ENCODE measurements at regions not wholly inside any gene's neighbourhood (a gene's known extent, or its start where the extent isn't known, plus 50 kb on each side); places are given as distances from the start of the nearest gene placed in this dataset.

- Mint-ChIP-seq H3K4me1 (ENCODE audit: low read depth) (peaks cover 23% of the 10 kb centered on the region), H3K9me3 (ENCODE audit: low read depth) (peaks cover 5% of the 10 kb centered on the region), H3K36me3 (ENCODE audit: insufficient read depth) (no peaks in the 10 kb centered on the region), H3K27ac (peak overlapping the region; percentile 63), H3K27me3 (peaks cover 5% of the 10 kb centered on the region), H3K4me3 (ENCODE audit: low read depth) (no peak overlapping the region)
- no peak for DNase-seq (ENCODE audit: low spot score, unreplicated experiment)
- no peak for TF ChIP-seq CTCF (IDR thresholded peaks at IDR 0.05; ENCODE audit: unreplicated experiment)
Measured at GRCh38 chr10:3484306-3485056, 300.5 kb downstream of the KLF6 start.

GRCh38 chr10:3482200-3482993 is 302.6 kb downstream of the KLF6 start:
- Mint-ChIP-seq H3K27me3 (peaks cover 8% of the 10 kb centered on the region), H3K4me3 (ENCODE audit: low read depth) (peak overlapping the region; percentile 22), H3K9me3 (ENCODE audit: low read depth) (no peaks in the 10 kb centered on the region), H3K4me1 (ENCODE audit: low read depth) (peaks cover 23% of the 10 kb centered on the region), H3K36me3 (ENCODE audit: insufficient read depth) (no peaks in the 10 kb centered on the region), H3K27ac (peak overlapping the region; percentile 94)
- DNase-seq (ENCODE audit: low spot score, unreplicated experiment): no peak
- no peak for TF ChIP-seq CTCF (IDR thresholded peaks at IDR 0.05; ENCODE audit: unreplicated experiment)

- peaks cover 22% of the 10 kb centered on the region for H3K4me1 Mint-ChIP-seq (ENCODE audit: low read depth)
- peaks cover 11% of the 10 kb centered on the region for H3K27me3 Mint-ChIP-seq
- H3K36me3 Mint-ChIP-seq (ENCODE audit: insufficient read depth): no peaks in the 10 kb centered on the region
- DNase-seq (ENCODE audit: low spot score, unreplicated experiment): no peak
- no peak overlapping the region for H3K4me3 Mint-ChIP-seq (ENCODE audit: low read depth)
- H3K9me3 Mint-ChIP-seq (ENCODE audit: low read depth): no peaks in the 10 kb centered on the region
- H3K27ac Mint-ChIP-seq: no peak overlapping the region
- no peak for TF ChIP-seq CTCF (IDR thresholded peaks at IDR 0.05; ENCODE audit: unreplicated experiment)
Measured at GRCh38 chr10:3481496-3481895, 303.5 kb downstream of the KLF6 start.

- Mint-ChIP-seq H3K4me1 (ENCODE audit: low read depth) (peaks cover 19% of the 10 kb centered on the region), H3K4me3 (ENCODE audit: low read depth) (no peak overlapping the region), H3K27me3 (peaks cover 15% of the 10 kb centered on the region), H3K9me3 (ENCODE audit: low read depth) (no peaks in the 10 kb centered on the region), H3K36me3 (ENCODE audit: insufficient read depth) (no peaks in the 10 kb centered on the region), H3K27ac (no peak overlapping the region)
- no peak for DNase-seq (ENCODE audit: low spot score, unreplicated experiment)
- TF ChIP-seq CTCF (IDR thresholded peaks at IDR 0.05; ENCODE audit: unreplicated experiment): no peak
Measured at GRCh38 chr10:3480990-3481315, 304.1 kb downstream of the KLF6 start.

GRCh38 chr10:3480281-3480989 is 304.6 kb downstream of the KLF6 start:
- Mint-ChIP-seq H3K4me1 (ENCODE audit: low read depth) (peaks cover 19% of the 10 kb centered on the region), H3K27ac (no peak overlapping the region), H3K4me3 (ENCODE audit: low read depth) (no peak overlapping the region), H3K36me3 (ENCODE audit: insufficient read depth) (no peaks in the 10 kb centered on the region), H3K27me3 (peaks cover 15% of the 10 kb centered on the region), H3K9me3 (ENCODE audit: low read depth) (no peaks in the 10 kb centered on the region)
- DNase-seq (ENCODE audit: low spot score, unreplicated experiment): no peak
- no peak for TF ChIP-seq CTCF (IDR thresholded peaks at IDR 0.05; ENCODE audit: unreplicated experiment)
